PFSK-1 (cell line): ENCODE measurements at regions not wholly inside any gene's neighbourhood (a gene's known extent, or its start where the extent isn't known, plus 50 kb on each side); places are given as distances from the start of the nearest gene placed in this dataset.

Source experiments
- REST ChIP-seq, 2 experiments: IDR thresholded peaks; 2 replicates each; pipeline versions ENCODE4 v1.6.1 to v1.8.0; 2011 to 2012; ENCODE audit warnings: low read depth in 2 of 2, low read length in 2 of 2, control low read depth in 1 of 2, inconsistent platforms in 1 of 2, mild to moderate bottlenecking in 1 of 2, moderate library complexity in 1 of 2; ENCODE audit not compliant: insufficient read depth in 1 of 2
- TAF1 ChIP-seq: IDR thresholded peaks from 2 replicates; pipeline ENCODE4 v1.6.1; 2012; ENCODE audit warnings: low read length, control low read depth, borderline replicate concordance; ENCODE audit not compliant: insufficient read depth

DNA sequence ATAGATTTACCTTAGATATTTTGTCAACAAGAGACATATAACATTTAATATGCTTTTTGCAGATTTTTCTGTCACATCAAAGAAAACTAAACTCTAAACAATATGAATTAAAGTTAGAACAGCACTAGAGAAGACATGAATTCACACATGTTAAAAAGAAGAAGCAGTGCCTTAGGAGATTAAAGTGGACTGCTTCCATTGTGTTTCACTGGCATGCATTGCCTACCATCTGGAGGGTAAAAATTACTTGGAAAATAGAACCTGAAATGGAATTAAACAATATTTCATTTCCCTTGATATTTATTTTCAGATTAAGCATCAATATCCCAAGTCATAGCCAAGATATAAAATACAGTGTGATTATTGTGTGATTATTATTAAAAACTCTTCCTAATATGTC lies 319.4 kb upstream of the CDH18 start:
- no peak for TF ChIP-seq REST (IDR thresholded peaks at IDR 0.05; ENCODE audit: insufficient read depth in 1 of 2, low read depth in 2 of 2, low read length in 2 of 2)
- no peak for TF ChIP-seq TAF1
